ENCODE measurements at regions not wholly inside any gene's neighbourhood (a gene's known extent, or its start where the extent isn't known, plus 50 kb on each side); places are given as distances from the start of the nearest gene placed in this dataset.
A peak's percentile ranks its signal among the peaks of the same experiment; 100 is the strongest.

DNA sequence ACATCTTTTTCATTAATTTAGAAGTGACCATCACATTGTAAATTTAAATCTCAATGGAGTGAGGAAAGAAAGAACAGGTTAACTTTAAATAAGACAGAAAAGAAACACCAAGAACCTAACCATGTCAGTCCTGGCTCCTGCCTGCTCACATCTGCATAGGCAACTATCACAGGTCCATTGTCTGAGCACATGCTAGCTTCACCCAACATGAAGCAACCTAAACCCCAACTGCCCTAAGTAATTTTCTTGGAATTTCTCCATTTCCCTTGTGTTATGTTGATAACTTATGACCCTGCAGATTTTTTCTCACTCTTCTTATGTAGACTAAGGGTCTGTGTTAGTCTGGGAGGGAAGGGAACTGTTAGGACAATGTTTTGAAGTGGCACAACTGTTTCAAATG, 2205.8 kb upstream of the ACO1 start:
- no peaks in the 10 kb centered on the region for H3K36me3 Mint-ChIP-seq
- ATAC-seq, result no peak
- DNase-seq, result no peak
- no peaks in the 10 kb centered on the region for H3K27me3 Mint-ChIP-seq
- no peak overlapping the region for H3K4me3 Mint-ChIP-seq
- H3K4me1 Mint-ChIP-seq, result no peaks in the 10 kb centered on the region
- peaks cover 0 to 12% (median 4%) of the 10 kb centered on the region in 9 donors for H3K9me3 Mint-ChIP-seq
- POLR2A ChIA-PET, result no interaction called here
- H3K27ac Mint-ChIP-seq, result no peak overlapping the region

DNA sequence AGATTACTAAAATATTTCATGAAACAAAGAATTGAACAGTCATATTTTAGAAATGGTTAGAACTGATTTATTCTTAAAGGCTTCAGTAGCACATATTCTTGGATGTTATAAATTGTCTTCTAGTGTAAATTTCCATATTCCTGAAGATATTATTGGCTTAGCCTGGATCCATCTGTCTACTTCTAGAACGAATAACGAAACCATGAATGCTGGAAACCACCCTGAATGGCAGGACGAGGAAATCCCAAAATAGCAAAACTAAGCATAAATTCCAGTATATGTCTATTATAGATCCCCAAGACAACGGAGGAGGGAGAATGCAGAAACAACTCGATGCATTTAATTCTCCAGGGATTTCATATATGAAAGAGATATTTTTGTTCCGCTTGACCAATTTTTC, 2191.0 kb upstream of the ACO1 start:
- Mint-ChIP-seq H3K4me1 (peaks cover 0 to 1% (median 0%) of the 10 kb centered on the region in 4 donors), H3K27me3 (no peaks in the 10 kb centered on the region), H3K36me3 (peaks cover 0 to 5% (median 0%) of the 10 kb centered on the region in 3 donors), H3K27ac (no peak overlapping the region), H3K4me3 (no peak overlapping the region), H3K9me3 (peaks cover 3 to 33% (median 14%) of the 10 kb centered on the region in 9 donors)
- no peak for DNase-seq
- no peak for ATAC-seq
- POLR2A ChIA-PET, result no interaction called here

DNA sequence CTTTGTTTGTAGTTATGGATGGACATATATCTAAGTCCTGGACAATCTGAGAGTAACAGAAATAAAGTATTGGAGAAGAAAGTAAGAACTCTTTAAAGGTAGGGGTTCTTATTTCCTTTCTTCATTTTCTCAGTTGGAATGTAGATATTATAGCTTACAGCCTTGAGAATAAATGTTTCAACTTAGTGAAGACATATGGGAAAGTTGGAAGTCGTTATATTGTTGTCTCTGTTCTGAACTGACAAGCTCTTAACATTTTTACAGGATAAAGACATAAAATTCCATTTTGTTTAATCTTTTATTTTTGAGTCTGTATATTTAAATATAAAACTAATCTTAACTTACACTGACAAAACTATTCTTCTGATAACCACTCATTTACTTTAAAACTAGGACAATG, 2187.5 kb upstream of the ACO1 start:
- Mint-ChIP-seq H3K27ac (no peak overlapping the region), H3K4me1 (peaks cover 0 to 1% (median 0%) of the 10 kb centered on the region in 4 donors), H3K9me3 (peaks cover 9 to 24% (median 11%) of the 10 kb centered on the region in 9 donors), H3K4me3 (no peak overlapping the region), H3K36me3 (peaks cover 0 to 5% (median 0%) of the 10 kb centered on the region in 3 donors), H3K27me3 (no peaks in the 10 kb centered on the region)
- POLR2A ChIA-PET, result no interaction called here
- no peak for DNase-seq
- no peak for ATAC-seq

DNA sequence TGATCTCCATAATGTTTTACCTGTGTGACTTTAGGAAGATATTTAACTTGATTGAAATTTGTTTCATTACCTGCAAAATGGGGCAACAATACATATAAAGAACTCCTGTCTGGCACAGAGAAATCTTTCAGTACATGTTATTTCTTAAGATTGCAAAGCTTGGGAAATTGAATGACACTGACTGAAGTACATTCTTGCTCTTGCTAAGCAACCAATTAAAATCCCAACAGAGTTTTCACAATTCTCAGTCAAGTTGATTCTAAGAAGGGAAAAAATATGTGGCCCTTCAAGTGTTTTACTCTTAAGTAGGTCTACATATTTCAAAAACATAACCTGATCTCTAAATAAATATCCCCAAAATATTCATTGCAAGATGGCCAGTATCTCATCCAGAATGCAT, 2187.0 kb upstream of the ACO1 start:
- Mint-ChIP-seq H3K27ac (no peak overlapping the region), H3K4me1 (peaks cover 0 to 1% (median 0%) of the 10 kb centered on the region in 4 donors), H3K27me3 (no peaks in the 10 kb centered on the region), H3K4me3 (no peak overlapping the region), H3K9me3 (peaks cover 9 to 24% (median 11%) of the 10 kb centered on the region in 9 donors), H3K36me3 (peaks cover 0 to 5% (median 0%) of the 10 kb centered on the region in 3 donors)
- no peak for DNase-seq
- POLR2A ChIA-PET, result no interaction called here
- no peak for ATAC-seq

DNA sequence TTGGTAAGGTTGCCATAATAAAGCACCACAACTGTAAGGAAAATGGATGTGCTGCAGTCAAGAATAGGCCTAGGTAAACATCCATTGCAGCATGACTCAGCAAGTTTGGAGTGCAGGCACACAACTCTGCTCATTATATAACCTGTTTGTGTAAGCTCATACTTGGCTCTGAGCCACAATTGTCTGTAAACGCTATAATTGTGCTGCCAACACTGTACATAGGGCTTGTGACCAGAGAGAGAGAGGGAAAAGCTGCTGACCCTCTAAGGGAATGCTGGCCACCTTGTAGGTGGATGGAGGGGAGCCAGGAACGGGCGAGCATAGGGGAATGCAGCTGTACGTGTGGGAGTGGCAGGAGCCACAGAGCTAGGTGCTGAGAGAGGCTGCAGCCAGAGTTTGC, 2186.5 kb upstream of the ACO1 start:
- Mint-ChIP-seq H3K27me3 (no peaks in the 10 kb centered on the region), H3K4me1 (peaks cover 0 to 1% (median 0%) of the 10 kb centered on the region in 4 donors), H3K9me3 (peaks cover 8 to 24% (median 11%) of the 10 kb centered on the region in 9 donors), H3K4me3 (no peak overlapping the region), H3K36me3 (peaks cover 0 to 5% (median 0%) of the 10 kb centered on the region in 3 donors), H3K27ac (no peak overlapping the region)
- POLR2A ChIA-PET, result no interaction called here
- peak in 1 of 10 donors; percentile 10 for DNase-seq
- ATAC-seq, result no peak

GRCh38 chr9:30198463-30199309, 2185.8 kb upstream of the ACO1 start:
- ATAC-seq, result no peak
- Mint-ChIP-seq H3K9me3 (peaks cover 8 to 24% (median 11%) of the 10 kb centered on the region in 9 donors), H3K4me3 (no peak overlapping the region), H3K27ac (no peak overlapping the region), H3K27me3 (no peaks in the 10 kb centered on the region), H3K36me3 (peaks cover 0 to 5% (median 0%) of the 10 kb centered on the region in 3 donors), H3K4me1 (peaks cover 0 to 1% (median 0%) of the 10 kb centered on the region in 4 donors)
- DNase-seq, result no peak
- POLR2A ChIA-PET, result no interaction called here

GRCh38 chr9:30201024-30201423, 2183.4 kb upstream of the ACO1 start:
- H3K27me3 Mint-ChIP-seq, result no peaks in the 10 kb centered on the region
- DNase-seq (no peak), ATAC-seq (no peak)
- no peak overlapping the region for H3K4me3 Mint-ChIP-seq
- POLR2A ChIA-PET, result no interaction called here
- H3K4me1 Mint-ChIP-seq, result peaks cover 0 to 1% (median 0%) of the 10 kb centered on the region in 4 donors
- no peak overlapping the region for H3K27ac Mint-ChIP-seq
- H3K36me3 Mint-ChIP-seq, result peaks cover 0 to 5% (median 0%) of the 10 kb centered on the region in 3 donors
- peaks cover 8 to 24% (median 11%) of the 10 kb centered on the region in 9 donors for H3K9me3 Mint-ChIP-seq

DNA sequence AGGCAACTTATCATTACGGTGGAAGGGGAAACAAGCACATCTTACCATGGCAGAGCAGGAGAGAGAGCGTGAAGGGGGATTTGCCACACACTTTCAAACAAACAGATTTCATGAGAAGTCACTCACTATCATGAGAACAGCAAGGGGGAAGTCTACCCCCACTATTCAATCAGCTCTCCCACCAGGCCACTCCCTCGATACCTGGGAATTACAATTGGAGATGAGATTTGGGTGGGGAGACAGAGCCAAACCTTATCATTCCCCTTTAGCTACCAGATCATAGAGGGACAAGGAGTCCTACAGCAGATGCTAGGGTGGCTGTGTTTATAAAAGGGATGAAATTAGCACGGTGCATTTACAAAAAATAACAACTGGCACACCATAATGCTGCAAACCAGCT, 2149.4 kb upstream of the ACO1 start:
- H3K27ac Mint-ChIP-seq, result no peak overlapping the region
- no peaks in the 10 kb centered on the region for H3K4me1 Mint-ChIP-seq
- H3K36me3 Mint-ChIP-seq, result no peaks in the 10 kb centered on the region
- no peaks in the 10 kb centered on the region for H3K27me3 Mint-ChIP-seq
- H3K4me3 Mint-ChIP-seq, result no peak overlapping the region
- ATAC-seq, result peak in 1 of 2 donors; percentile 12
- H3K9me3 Mint-ChIP-seq, result no peaks in the 10 kb centered on the region
- no peak for DNase-seq
- POLR2A ChIA-PET, result no interaction called here

DNA sequence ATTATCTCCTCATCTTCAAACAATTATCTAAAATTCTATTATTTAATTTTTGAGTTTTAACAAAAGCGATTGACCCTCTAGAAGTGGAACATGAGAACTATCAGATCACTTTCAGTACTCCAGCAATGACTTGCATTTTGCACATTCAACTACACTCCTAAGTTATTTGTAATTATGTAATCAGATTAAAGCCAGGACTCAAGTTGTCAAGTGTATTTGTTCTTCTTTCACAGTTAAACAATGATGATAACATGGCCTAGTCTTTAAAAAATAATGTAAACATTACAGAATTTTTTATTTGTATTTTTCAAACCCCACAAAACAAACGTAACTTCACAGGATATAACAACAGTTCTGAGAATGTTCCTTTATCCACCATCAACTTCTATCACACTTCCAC, 2148.9 kb upstream of the ACO1 start:
- POLR2A ChIA-PET, result no interaction called here
- Mint-ChIP-seq H3K27me3 (no peaks in the 10 kb centered on the region), H3K9me3 (no peaks in the 10 kb centered on the region), H3K27ac (no peak overlapping the region), H3K4me1 (no peaks in the 10 kb centered on the region), H3K36me3 (no peaks in the 10 kb centered on the region), H3K4me3 (no peak overlapping the region)
- ATAC-seq (no peak), DNase-seq (no peak)

GRCh38 chr9:30239878-30240277, 2144.6 kb upstream of the ACO1 start:
- Mint-ChIP-seq H3K4me1 (no peaks in the 10 kb centered on the region), H3K4me3 (no peak overlapping the region), H3K27me3 (no peaks in the 10 kb centered on the region), H3K36me3 (no peaks in the 10 kb centered on the region), H3K27ac (no peak overlapping the region), H3K9me3 (peaks cover 0 to 4% (median 0%) of the 10 kb centered on the region in 9 donors)
- DNase-seq, result no peak
- ATAC-seq, result no peak
- POLR2A ChIA-PET, result no interaction called here

DNA sequence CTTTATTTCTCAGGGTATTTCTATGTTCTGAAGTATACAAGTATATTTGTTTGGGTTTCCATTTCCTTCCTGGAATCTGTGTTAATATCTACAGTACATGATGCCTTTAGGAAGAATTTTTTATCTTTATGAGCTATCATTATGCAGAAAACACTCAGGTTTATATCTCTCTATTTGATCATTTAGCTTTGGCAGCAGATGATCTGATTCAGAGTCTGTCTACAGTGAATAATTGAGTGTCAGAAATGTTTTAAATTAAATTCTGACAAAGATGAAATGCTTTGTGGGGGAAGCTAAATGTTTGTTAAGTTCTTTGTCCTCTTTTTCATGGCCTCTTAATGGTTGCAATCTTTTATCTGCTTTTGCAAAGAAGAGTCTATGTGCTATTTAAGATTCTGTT, 2141.0 kb upstream of the ACO1 start:
- no peak overlapping the region for H3K4me3 Mint-ChIP-seq
- no peaks in the 10 kb centered on the region for H3K27me3 Mint-ChIP-seq
- ATAC-seq, result no peak
- H3K4me1 Mint-ChIP-seq, result no peaks in the 10 kb centered on the region
- H3K9me3 Mint-ChIP-seq, result peaks cover 0 to 4% (median 0%) of the 10 kb centered on the region in 9 donors
- POLR2A ChIA-PET, result no interaction called here
- no peaks in the 10 kb centered on the region for H3K36me3 Mint-ChIP-seq
- no peak overlapping the region for H3K27ac Mint-ChIP-seq
- DNase-seq, result no peak

DNA sequence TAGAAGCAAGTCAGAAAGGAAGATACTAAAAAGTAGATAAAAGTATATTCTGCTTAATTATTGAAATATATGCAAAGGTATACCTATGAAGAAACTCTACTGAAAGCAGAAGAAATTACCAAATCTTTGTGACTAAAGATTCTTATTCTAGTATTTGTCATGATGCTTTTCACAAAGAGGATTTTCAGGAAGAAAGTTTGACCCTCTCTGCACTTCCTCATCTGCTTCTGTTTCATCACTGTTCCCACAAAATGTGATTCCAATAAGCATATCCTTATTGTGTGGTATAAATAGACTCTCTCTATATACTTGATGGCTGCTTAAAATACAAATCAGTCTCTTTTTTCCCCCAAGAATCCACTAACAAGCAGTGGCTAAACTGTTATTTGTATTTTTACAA, 2139.6 kb upstream of the ACO1 start:
- Mint-ChIP-seq H3K27me3 (no peaks in the 10 kb centered on the region), H3K27ac (no peak overlapping the region), H3K36me3 (no peaks in the 10 kb centered on the region), H3K9me3 (peaks cover 0 to 4% (median 0%) of the 10 kb centered on the region in 9 donors), H3K4me3 (no peak overlapping the region), H3K4me1 (no peaks in the 10 kb centered on the region)
- ATAC-seq, result no peak
- POLR2A ChIA-PET, result no interaction called here
- no peak for DNase-seq

- no peak overlapping the region for H3K4me3 Mint-ChIP-seq
- POLR2A ChIA-PET, result no interaction called here
- DNase-seq (no peak), ATAC-seq (no peak)
- no peaks in the 10 kb centered on the region for H3K36me3 Mint-ChIP-seq
- no peaks in the 10 kb centered on the region for H3K9me3 Mint-ChIP-seq
- no peak overlapping the region for H3K27ac Mint-ChIP-seq
- H3K4me1 Mint-ChIP-seq, result no peaks in the 10 kb centered on the region
- no peaks in the 10 kb centered on the region for H3K27me3 Mint-ChIP-seq
Observed at GRCh38 chr9:30250872-30251271, 2133.6 kb upstream of the ACO1 start.

DNA sequence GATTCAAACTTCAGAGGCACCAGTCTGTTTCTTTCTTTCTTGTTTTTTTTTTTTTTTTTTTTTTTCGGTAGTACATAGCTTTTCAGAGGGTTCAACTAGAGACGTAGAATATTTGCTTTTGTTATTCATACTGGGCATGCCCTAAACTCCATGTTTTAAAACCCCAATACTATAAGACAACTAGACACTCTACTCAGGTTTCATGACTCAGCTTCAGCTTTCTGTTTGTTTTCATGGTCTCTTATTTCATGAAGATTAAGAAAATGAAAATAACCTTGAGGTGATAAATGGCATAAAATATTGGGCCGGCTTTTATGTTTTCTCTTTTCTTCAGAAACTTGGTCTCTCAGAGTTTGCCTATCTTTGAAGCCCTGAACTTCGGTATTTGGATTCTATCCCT, 2126.3 kb upstream of the ACO1 start:
- POLR2A ChIA-PET, result no interaction called here
- Mint-ChIP-seq H3K36me3 (no peaks in the 10 kb centered on the region), H3K27ac (no peak overlapping the region), H3K4me1 (no peaks in the 10 kb centered on the region), H3K9me3 (peaks cover 0 to 21% (median 6%) of the 10 kb centered on the region in 9 donors), H3K27me3 (no peaks in the 10 kb centered on the region), H3K4me3 (no peak overlapping the region)
- ATAC-seq (no peak), DNase-seq (no peak)

Data from naive thymus-derived CD8-positive, alpha-beta T cell (primary cell).